ENCODE measurements at regions not wholly inside any gene's neighbourhood (a gene's known extent, or its start where the extent isn't known, plus 50 kb on each side); places are given as distances from the start of the nearest gene placed in this dataset.

GRCh38 chr2:226529556-226529955 lies 270.1 kb downstream of the IRS1 start:
- no peak for TF ChIP-seq EZH2 (IDR thresholded peaks at IDR 0.05; ENCODE audit: insufficient read depth, poor library complexity, severe bottlenecking)
- TF ChIP-seq EZH2phosphoT487 (IDR thresholded peaks at IDR 0.05; ENCODE audit: insufficient read depth, low read depth) = no peak

Data from GM23248 (cell line).